Neural progenitor cell (in vitro differentiated cells): ENCODE measurements at regions not wholly inside any gene's neighbourhood (a gene's known extent, or its start where the extent isn't known, plus 50 kb on each side); places are given as distances from the start of the nearest gene placed in this dataset.

Source experiments
- DNase-seq: peaks from one replicate; pipeline ENCODE4 v3.0.0-alpha.2; 2016; ENCODE audit warnings: low spot score
- H2AFZ ChIP-seq: fragments of 200-600 bp; sonication (generic); replicated peaks from 2 replicates; pipeline ENCODE4 v1.6.1; 2016; ENCODE audit warnings: antibody characterized with exemption
- H3F3A ChIP-seq: fragments of 200-600 bp; sonication (generic); 2 replicates; pipeline ENCODE4 v1.6.1; 2016; ENCODE audit warnings: antibody characterized with exemption, low read depth
- H3K27ac ChIP-seq: fragments of 200-600 bp; sonication (generic); 2 replicates; pipeline ENCODE4 v1.5.1; 2016; ENCODE audit warnings: mild to moderate bottlenecking
- H3K27me3 ChIP-seq: fragments of 200-600 bp; sonication (generic); 2 replicates; pipeline ENCODE4 v1.6.1; 2016; ENCODE audit warnings: mild to moderate bottlenecking, moderate library complexity
- H3K36me3 ChIP-seq: fragments of 200-600 bp; sonication (generic); 2 replicates; pipeline ENCODE4 v1.5.1; 2016
- H3K4me1 ChIP-seq: fragments of 200-600 bp; sonication (generic); 2 replicates; pipeline ENCODE4 v1.6.1; 2016; ENCODE audit warnings: mixed run types
- H3K4me2 ChIP-seq: fragments of 200-600 bp; sonication (generic); 2 replicates; pipeline ENCODE4 v1.6.1; 2016
- H3K4me3 ChIP-seq: fragments of 200-600 bp; sonication (generic); 2 replicates; pipeline ENCODE4 v1.5.1; 2016
- H3K79me2 ChIP-seq: fragments of 200-600 bp; sonication (generic); 2 replicates; pipeline ENCODE4 v1.6.1; 2016; ENCODE audit warnings: low read depth
- H3K9ac ChIP-seq: fragments of 200-600 bp; sonication (generic); 2 replicates; pipeline ENCODE4 v1.6.1; 2016
- H3K9me3 ChIP-seq: fragments of 200-600 bp; sonication (generic); 2 replicates; pipeline ENCODE4 v1.5.1; 2016; ENCODE audit warnings: low read depth
- H4K20me1 ChIP-seq: fragments of 200-600 bp; sonication (generic); 2 replicates; pipeline ENCODE4 v1.6.1; 2016; ENCODE audit warnings: low read depth
- H3K27ac Mint-ChIP-seq: 3 replicates; pipeline ENCODE4 v1.8.0; 2021; ENCODE audit warnings: mixed read lengths
- H3K27me3 Mint-ChIP-seq: 2 replicates; pipeline ENCODE4 v1.8.0; 2022; ENCODE audit warnings: low read depth, mild to moderate bottlenecking, inconsistent platforms, moderate library complexity, mixed read lengths; ENCODE audit not compliant: insufficient read depth
- H3K36me3 Mint-ChIP-seq: 3 replicates; pipeline ENCODE4 v1.8.0; 2021; ENCODE audit warnings: mixed read lengths
- H3K4me1 Mint-ChIP-seq: 3 replicates; pipeline ENCODE4 v1.8.0; 2021; ENCODE audit warnings: mixed read lengths
- H3K4me3 Mint-ChIP-seq: 3 replicates; pipeline ENCODE4 v1.8.0; 2021; ENCODE audit warnings: mild to moderate bottlenecking, moderate library complexity, mixed read lengths
- H3K9me3 Mint-ChIP-seq: 3 replicates; pipeline ENCODE4 v1.8.0; 2020; ENCODE audit warnings: mixed read lengths
- CTCF ChIP-seq: fragments of 200-600 bp; sonication (generic); IDR thresholded peaks from 2 replicates; pipeline ENCODE4 v1.5.1; 2017; ENCODE audit warnings: antibody characterized with exemption, mild to moderate bottlenecking
- EZH2 ChIP-seq: fragments of 200-600 bp; sonication (generic); IDR thresholded peaks from 2 replicates; pipeline ENCODE4 v1.6.1; 2017; ENCODE audit warnings: antibody characterized with exemption, mild to moderate bottlenecking, moderate library complexity
- EZH2phosphoT487 ChIP-seq: fragments of 200-600 bp; sonication (generic); IDR thresholded peaks from 2 replicates; pipeline ENCODE4 v1.6.1; 2017; ENCODE audit warnings: antibody characterized with exemption

DNA sequence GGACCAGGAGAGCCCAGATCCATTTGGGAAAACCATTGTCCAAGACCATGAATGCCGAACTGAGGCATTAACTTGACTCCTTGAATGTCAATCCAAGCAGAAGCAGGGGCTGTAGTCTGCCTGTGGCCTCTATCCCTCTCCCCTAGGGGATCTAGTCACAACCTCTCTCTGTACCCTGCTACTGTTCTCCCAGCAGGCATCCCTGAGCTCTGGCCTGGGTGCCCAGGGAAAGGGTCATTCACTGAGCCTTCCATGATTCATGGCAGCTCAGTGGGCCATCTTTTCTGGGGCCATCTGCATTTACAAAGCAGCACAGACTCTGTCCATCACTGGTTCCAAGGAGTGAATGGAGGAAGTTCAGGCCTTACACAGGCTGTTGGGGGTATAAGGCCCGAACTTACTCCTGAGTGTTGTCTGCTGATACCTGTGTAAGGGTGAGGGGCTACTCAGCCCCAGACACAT lies 151.8 kb downstream of the ZFP36L2 start:
- Histone ChIP-seq H3K36me3 (no peaks in the 10 kb centered on the region), H3F3A (peaks cover 6% of the 10 kb centered on the region), H2AFZ (no peak overlapping the region), H3K27ac (no peak overlapping the region), H3K79me2 (no peaks in the 10 kb centered on the region), H3K4me1 (peaks cover 15% of the 10 kb centered on the region), H3K9me3 (no peaks in the 10 kb centered on the region), H3K4me3 (no peak overlapping the region), H3K4me2 (no peak overlapping the region), H3K9ac (no peak overlapping the region), H4K20me1 (no peaks in the 10 kb centered on the region), H3K27me3 (no peaks in the 10 kb centered on the region)
- no peaks in the 10 kb centered on the region for H3K36me3 Mint-ChIP-seq
- peak overlapping the region; percentile 48 for H3K27ac Mint-ChIP-seq
- H3K4me1 Mint-ChIP-seq = peaks cover 52% of the 10 kb centered on the region
- DNase-seq = no peak
- no peak overlapping the region for H3K4me3 Mint-ChIP-seq
- peaks cover 7% of the 10 kb centered on the region for H3K27me3 Mint-ChIP-seq
- H3K9me3 Mint-ChIP-seq = no peaks in the 10 kb centered on the region
- no peak for TF ChIP-seq EZH2phosphoT487

GRCh38 chr2:43074052-43074451 lies 152.4 kb downstream of the ZFP36L2 start:
- peak overlapping the region; percentile 48 for H3K27ac Mint-ChIP-seq

GRCh38 chr2:43073401-43073825 lies 153.0 kb downstream of the ZFP36L2 start:
- H3K4me1 ChIP-seq = peaks cover 24% of the 10 kb centered on the region
- H3K27ac Mint-ChIP-seq = no peak overlapping the region

More at GRCh38 chr2:43074052-43074451, 152.4 kb downstream of the ZFP36L2 start:
- peaks cover 5% of the 10 kb centered on the region for H3K27me3 Mint-ChIP-seq
- no peak overlapping the region for H3K4me2 ChIP-seq
- peaks cover 52% of the 10 kb centered on the region for H3K4me1 Mint-ChIP-seq
- no peak for DNase-seq
- no peaks in the 10 kb centered on the region for H3K79me2 ChIP-seq
- no peak overlapping the region for H3K9ac ChIP-seq
- no peak overlapping the region for H3K4me3 ChIP-seq
- no peak overlapping the region for H2AFZ ChIP-seq
- H3K27me3 ChIP-seq = no peaks in the 10 kb centered on the region
- H3K9me3 ChIP-seq = no peaks in the 10 kb centered on the region
- peaks cover 17% of the 10 kb centered on the region for H3K4me1 ChIP-seq
- H3K36me3 ChIP-seq = no peaks in the 10 kb centered on the region
- H3F3A ChIP-seq = peaks cover 6% of the 10 kb centered on the region
- no peaks in the 10 kb centered on the region for H3K36me3 Mint-ChIP-seq
- no peaks in the 10 kb centered on the region for H4K20me1 ChIP-seq
- H3K4me3 Mint-ChIP-seq = no peak overlapping the region
- no peak overlapping the region for H3K27ac ChIP-seq
- H3K9me3 Mint-ChIP-seq = no peaks in the 10 kb centered on the region
- TF ChIP-seq EZH2 (no peak), CTCF (no peak), EZH2phosphoT487 (no peak)

More at GRCh38 chr2:43073401-43073825, 153.0 kb downstream of the ZFP36L2 start:
- Histone ChIP-seq H3K27ac (no peak overlapping the region), H3K9ac (no peak overlapping the region), H3K4me2 (no peak overlapping the region), H3K27me3 (no peaks in the 10 kb centered on the region), H4K20me1 (no peaks in the 10 kb centered on the region), H3K9me3 (no peaks in the 10 kb centered on the region), H2AFZ (no peak overlapping the region), H3K36me3 (no peaks in the 10 kb centered on the region), H3K79me2 (no peaks in the 10 kb centered on the region), H3K4me3 (no peak overlapping the region), H3F3A (peaks cover 10% of the 10 kb centered on the region)
- no peaks in the 10 kb centered on the region for H3K36me3 Mint-ChIP-seq
- TF ChIP-seq EZH2 (no peak), EZH2phosphoT487 (no peak), CTCF (no peak)
- DNase-seq = no peak
- H3K4me1 Mint-ChIP-seq = peaks cover 56% of the 10 kb centered on the region
- H3K9me3 Mint-ChIP-seq = no peaks in the 10 kb centered on the region
- peaks cover 2% of the 10 kb centered on the region for H3K27me3 Mint-ChIP-seq
- no peak overlapping the region for H3K4me3 Mint-ChIP-seq
